Muscle layer of colon (tissue), 2 donors: ENCODE measurements at regions not wholly inside any gene's neighbourhood (a gene's known extent, or its start where the extent isn't known, plus 50 kb on each side); places are given as distances from the start of the nearest gene placed in this dataset.
"Not testable (repeated sequence)": the region's sequence is repeated elsewhere in the genome, so short reads cannot be mapped to it uniquely, and the experiment has no call there.

ENCODE experiments used
- H3K27ac ChIP-seq: one replicate; pipeline ENCODE4 v1.7.0; 2013; ENCODE audit warnings: low read depth, mild to moderate bottlenecking, low read length, moderate library complexity
- H3K27me3 ChIP-seq, 2 donors: one replicate each; pipeline ENCODE4 v1.7.0; 2013; ENCODE audit warnings: low read length in 2 of 2, mild to moderate bottlenecking in 2 of 2; ENCODE audit not compliant: insufficient read depth in 2 of 2, control insufficient read depth in 1 of 2
- H3K36me3 ChIP-seq: one replicate; pipeline ENCODE4 v1.7.0; 2013; ENCODE audit warnings: mild to moderate bottlenecking, low read length; ENCODE audit not compliant: insufficient read depth
- H3K4me1 ChIP-seq: one replicate; pipeline ENCODE4 v1.7.0; 2013; ENCODE audit warnings: mild to moderate bottlenecking, low read length; ENCODE audit not compliant: insufficient read depth
- H3K4me3 ChIP-seq, 2 donors: one replicate each; pipeline ENCODE4 v1.7.0; 2013; ENCODE audit warnings: low read length in 2 of 2, low read depth in 1 of 2, mild to moderate bottlenecking in 1 of 2, moderate library complexity in 1 of 2
- H3K9ac ChIP-seq: one replicate; pipeline ENCODE4 v1.7.0; 2013; ENCODE audit warnings: low read length
- H3K9me3 ChIP-seq: one replicate; pipeline ENCODE4 v1.7.0; 2013; ENCODE audit warnings: mild to moderate bottlenecking, low read length
- donor health status: abdominal sarcoma.
- donor health status: Adenocarcinoma of cecum.

DNA sequence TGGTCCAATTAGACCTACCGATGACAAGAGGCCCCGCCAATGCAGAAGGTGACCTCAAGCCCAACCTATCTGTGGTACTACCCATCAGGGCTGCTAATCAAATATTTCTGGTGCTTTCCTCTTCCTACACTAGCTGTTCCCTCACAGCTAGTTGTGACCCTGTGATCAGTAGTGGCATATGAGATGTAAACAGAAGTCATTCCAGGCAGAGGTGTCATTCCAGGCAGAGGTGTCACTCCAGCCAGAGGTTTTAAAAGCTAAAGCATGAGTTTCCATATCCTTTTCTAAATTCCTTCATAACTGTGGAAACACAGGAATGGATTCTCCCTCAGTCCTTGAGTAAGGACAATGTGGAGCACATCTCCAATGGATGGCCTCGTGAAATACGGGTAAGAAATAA, 110.9 kb upstream of the DNAJC10 start:
- Histone ChIP-seq H3K4me3 (no peak overlapping the region), H3K9ac (no peak overlapping the region), H3K27ac (no peak overlapping the region), H3K9me3 (no peaks in the 10 kb centered on the region), H3K4me1 (no peaks in the 10 kb centered on the region), H3K36me3 (no peaks in the 10 kb centered on the region), H3K27me3 (no peaks in the 10 kb centered on the region)

DNA sequence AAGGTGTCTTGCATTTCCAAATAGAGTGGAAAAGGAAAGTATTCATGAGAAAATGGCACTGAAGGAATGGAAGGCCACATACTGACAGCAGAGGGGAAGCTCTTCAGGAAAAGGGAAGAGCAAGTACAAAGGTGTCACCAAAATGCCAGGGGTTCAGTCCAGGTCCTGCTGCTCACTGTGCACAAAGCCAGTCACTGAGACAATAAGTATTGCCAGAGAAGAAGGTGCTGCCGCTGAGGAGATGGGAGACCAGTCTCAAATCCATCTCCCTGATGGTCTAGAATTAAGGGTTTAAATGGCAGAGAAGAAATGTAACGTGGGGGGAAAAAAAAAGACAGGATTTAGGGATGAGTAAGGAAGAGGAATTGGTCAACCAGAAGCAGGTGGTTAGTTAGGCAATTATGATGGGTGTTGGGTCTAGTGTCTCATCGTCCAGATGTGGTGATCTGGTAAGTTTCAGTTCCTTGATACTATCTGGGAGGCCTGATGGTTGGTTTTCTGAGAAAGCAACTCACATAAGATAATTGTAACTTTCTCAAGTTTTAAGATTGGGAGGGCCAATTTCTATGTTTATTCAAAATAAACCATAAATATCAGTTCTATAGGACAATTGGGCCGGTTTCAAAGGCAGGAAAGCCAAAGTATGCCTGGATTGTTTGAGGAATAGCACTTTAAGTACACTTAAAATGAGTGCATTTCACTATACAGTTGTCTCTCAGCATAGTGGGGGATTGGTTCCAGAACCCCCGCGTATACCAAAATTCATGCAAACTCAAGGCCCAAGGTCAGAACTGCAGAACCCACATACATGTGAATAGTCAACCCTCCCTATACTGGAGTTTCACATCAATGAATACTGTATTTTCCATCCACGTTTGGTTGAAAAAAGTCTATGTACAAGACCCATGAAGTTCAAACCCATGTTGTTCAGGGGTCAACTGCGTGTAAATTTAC, 109.1 kb upstream of the DNAJC10 start:
- H3K9ac ChIP-seq = no peak overlapping the region
- H3K36me3 ChIP-seq = no peaks in the 10 kb centered on the region
- no peaks in the 10 kb centered on the region for H3K27me3 ChIP-seq
- H3K4me3 ChIP-seq = no peak overlapping the region
- no peak overlapping the region for H3K27ac ChIP-seq
- no peaks in the 10 kb centered on the region for H3K9me3 ChIP-seq
- H3K4me1 ChIP-seq = no peaks in the 10 kb centered on the region

DNA sequence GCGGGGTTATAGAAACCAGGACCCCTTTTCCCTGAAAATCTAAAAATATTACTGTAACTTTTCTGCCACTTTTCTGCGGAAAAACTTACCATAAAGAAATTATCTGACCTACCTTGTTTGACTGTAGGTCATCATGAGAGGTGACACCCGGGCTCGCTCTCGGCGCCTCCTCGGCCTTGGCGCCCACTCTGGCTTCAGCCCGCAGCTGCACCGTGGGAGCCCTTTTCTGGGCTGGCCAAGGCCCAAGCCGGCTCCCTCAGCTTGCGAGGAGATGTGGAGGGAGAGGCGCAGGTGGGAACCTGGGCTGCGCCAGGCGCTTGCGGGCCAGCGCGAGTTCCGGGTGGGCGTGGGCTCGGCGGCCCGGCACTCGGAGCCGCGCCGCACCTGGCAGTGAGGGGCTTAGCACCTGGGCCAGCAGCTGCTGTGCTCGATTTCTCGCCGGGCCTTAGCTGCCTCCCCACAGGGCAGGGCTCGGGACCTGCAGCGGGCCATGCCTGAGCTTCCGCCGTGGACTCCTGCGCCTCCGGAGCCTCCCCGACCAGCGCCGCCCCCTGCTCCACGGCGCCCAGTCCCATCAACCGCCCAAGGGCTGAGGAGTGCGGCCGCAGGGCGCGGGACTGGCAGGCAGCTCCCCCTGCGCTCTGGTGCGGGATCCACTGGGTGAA, 107.7 kb upstream of the DNAJC10 start:
- no peak overlapping the region for H3K9ac ChIP-seq
- H3K27me3 ChIP-seq = no peaks in the 10 kb centered on the region
- H3K4me3 ChIP-seq = no peak overlapping the region
- H3K27ac ChIP-seq = no peak overlapping the region
- no peaks in the 10 kb centered on the region for H3K36me3 ChIP-seq
- no peaks in the 10 kb centered on the region for H3K4me1 ChIP-seq
- no peaks in the 10 kb centered on the region for H3K9me3 ChIP-seq

DNA sequence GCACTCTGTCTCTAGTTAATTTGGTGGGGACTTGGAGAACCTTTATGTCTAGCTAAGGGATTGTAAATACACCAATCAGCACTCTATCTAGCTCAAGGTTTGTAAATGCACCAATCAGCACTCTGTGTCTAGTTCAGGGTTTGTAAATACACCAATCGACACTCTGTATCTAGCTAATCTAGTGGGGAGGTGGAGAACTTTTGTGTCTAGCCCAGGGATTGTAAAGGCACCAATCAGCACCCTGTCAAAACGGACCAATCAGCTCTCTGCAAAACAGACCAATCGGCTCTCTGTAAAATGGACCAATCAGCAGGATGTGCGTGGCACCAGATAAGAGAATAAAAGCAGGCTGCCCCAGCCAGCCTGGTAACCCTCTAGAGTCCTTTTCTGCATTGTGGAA, 107.1 kb upstream of the DNAJC10 start:
- H3K4me3 ChIP-seq, H3K36me3 ChIP-seq, H3K27ac ChIP-seq, H3K4me1 ChIP-seq, H3K27me3 ChIP-seq, H3K9me3 ChIP-seq, H3K9ac ChIP-seq: not testable (repeated sequence)

DNA sequence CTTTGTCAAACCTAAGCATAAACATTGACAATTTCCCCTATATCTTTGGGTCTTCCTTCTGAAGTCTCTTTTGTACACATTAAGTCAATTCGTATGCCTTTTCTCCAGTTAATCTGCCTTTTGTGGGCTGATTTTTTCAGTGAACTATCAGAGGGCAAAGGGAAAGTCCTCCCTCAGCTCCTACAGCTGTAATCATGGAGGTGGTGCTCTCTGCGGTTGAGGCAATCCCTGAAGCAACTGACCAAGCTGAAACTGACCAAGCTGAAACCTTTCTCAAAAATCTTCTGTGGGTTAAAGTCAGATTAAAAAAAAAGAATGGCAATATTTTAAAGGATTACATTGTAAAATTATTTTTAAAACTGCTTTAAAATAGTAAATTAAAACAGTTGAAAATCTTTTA, 105.8 kb upstream of the DNAJC10 start:
- no peaks in the 10 kb centered on the region for H3K4me1 ChIP-seq

DNA sequence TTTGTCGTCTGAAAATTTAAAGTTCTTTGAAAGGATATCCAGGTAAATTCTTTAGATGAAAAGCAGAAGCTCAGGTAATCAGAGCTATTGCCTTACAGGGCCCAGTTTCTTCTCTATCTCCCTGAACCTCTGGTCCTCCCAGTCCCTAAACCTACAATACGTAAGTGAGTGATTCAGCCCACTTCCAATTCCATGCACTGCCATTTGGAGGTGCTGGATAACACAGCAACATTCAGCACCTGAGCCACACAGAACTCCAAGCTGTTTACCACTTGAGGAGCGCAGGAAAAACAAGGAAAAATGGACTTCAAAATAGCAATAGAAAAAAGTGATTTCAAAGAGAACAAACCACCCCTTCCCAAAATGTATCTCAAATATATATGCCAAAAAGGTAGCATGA, 105.0 kb upstream of the DNAJC10 start:
- no peaks in the 10 kb centered on the region for H3K36me3 ChIP-seq
- H3K27ac ChIP-seq = no peak overlapping the region
- no peak overlapping the region for H3K9ac ChIP-seq
- H3K4me1 ChIP-seq = no peaks in the 10 kb centered on the region
- no peaks in the 10 kb centered on the region for H3K27me3 ChIP-seq
- H3K4me3 ChIP-seq = no peak overlapping the region
- H3K9me3 ChIP-seq = no peaks in the 10 kb centered on the region

More for the DNA sequence above, 105.8 kb upstream of the DNAJC10 start:
- Histone ChIP-seq H3K9me3 (no peaks in the 10 kb centered on the region), H3K36me3 (no peaks in the 10 kb centered on the region), H3K27ac (no peak overlapping the region), H3K27me3 (no peaks in the 10 kb centered on the region), H3K4me3 (no peak overlapping the region), H3K9ac (no peak overlapping the region)

DNA sequence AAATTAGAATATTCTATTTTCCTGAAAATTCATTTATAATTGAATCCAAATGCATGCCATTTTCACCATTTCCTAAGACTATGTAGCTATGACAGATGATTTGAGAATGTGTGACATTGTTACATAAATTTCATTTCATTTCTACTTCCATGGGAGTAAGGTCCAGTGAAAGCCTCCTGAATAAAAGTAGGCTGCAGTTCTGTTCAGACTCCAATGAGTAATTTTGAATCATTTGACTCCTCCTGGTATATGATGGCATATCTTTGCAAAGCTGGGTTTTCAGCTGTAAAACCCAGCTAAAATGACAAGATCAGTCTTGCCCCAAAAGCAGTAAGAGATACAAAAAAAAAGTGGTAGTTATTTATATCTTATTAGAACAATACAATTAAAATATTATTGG, 101.0 kb upstream of the DNAJC10 start:
- Histone ChIP-seq H3K27ac (no peak overlapping the region), H3K4me3 (no peak overlapping the region), H3K27me3 (no peaks in the 10 kb centered on the region), H3K9me3 (no peaks in the 10 kb centered on the region), H3K4me1 (peaks cover 3% of the 10 kb centered on the region), H3K9ac (no peak overlapping the region), H3K36me3 (no peaks in the 10 kb centered on the region)

DNA sequence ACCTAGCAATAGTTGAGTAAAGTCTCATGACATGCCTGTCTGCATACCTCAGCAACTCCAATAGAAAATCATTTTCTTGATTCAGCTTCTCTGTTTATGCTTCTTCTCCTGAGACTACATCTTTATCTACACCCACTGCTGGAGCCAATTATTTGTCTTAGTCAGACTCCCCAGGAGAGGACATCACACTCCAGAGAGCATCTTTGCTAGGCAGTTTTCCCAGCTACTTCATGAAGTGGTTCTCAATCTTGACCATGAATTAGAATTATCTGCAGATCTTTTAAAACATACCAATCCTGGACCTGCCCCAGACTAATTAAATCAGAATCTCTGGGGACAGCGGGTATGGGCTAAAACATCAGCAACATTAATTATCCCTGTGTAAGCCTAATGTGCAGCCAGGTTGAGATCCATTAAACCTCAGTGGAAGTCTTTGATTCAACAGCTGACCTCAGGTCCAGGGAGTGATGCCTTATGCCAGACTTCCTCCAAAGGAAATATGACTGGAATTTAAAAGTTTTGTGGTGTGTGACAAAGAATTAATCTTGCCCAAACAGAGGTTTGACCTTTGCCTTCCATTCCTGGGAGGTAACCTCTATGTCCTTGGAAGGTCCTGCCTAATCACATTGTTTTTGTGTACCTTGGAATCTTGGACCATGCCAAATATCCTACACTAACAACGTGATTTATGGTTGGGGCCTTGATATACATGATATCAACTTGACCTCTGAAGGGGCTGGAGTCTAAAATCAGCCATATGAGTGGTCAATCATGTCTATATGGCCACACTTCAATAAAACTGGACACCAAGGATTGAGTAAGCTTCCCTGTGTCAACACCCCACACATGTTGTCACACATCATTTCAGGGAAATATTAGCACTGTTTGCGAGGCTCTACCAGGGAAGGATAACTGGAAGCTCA, 99.3 kb upstream of the DNAJC10 start:
- Histone ChIP-seq H3K9ac (no peak overlapping the region), H3K9me3 (no peaks in the 10 kb centered on the region), H3K27ac (no peak overlapping the region), H3K4me3 (no peak overlapping the region), H3K27me3 (no peaks in the 10 kb centered on the region), H3K4me1 (peaks cover 11% of the 10 kb centered on the region), H3K36me3 (no peaks in the 10 kb centered on the region)

DNA sequence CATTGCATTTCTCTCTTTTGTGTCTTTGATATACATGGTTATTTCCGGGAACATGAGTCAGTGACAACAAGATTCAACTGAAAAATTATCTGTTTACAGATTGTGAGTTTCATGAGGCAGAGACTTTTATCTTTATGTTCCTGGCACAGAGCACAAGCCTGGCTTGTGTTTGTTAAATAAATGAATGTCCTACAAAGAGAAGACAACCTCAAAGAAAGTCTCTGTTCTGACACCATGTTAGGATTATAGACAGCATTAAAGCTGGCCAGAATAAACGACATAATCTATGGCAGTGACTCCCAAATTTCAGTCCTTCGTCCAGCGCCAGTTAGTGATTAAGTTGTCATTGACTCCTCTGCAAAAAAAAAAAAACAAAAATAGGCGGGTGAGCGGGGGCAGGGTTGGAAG, 97.4 kb upstream of the DNAJC10 start:
- Histone ChIP-seq H3K4me1 (peaks cover 21% of the 10 kb centered on the region), H3K4me3 (no peak overlapping the region), H3K27ac (no peak overlapping the region), H3K27me3 (no peaks in the 10 kb centered on the region), H3K9ac (no peak overlapping the region), H3K36me3 (no peaks in the 10 kb centered on the region), H3K9me3 (no peaks in the 10 kb centered on the region)

DNA sequence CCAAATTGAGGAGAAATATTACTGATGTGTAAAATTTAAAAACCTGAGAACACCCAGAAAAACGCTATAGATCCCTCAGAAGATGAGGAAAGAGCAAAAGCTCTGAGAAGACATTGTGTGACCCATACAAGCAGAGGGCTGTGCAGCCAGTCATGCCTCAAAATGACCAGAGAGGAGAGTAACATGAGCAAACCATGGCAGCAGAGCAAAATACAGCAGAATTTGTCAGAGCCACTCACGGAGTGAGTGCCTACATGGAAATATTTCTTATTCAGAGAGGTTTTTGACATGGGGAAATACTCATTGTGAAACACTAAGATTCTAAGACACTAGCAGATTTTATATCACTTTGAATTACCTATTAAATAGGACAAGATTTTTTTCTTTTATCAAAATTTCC, 96.8 kb upstream of the DNAJC10 start:
- H3K9ac ChIP-seq = no peak overlapping the region
- H3K27ac ChIP-seq = no peak overlapping the region
- H3K9me3 ChIP-seq = no peaks in the 10 kb centered on the region
- no peak overlapping the region for H3K4me3 ChIP-seq
- no peaks in the 10 kb centered on the region for H3K27me3 ChIP-seq
- no peaks in the 10 kb centered on the region for H3K36me3 ChIP-seq
- H3K4me1 ChIP-seq = peaks cover 21% of the 10 kb centered on the region

GRCh38 chr2:182621191-182621590, 94.9 kb upstream of the DNAJC10 start:
- Histone ChIP-seq H3K9ac (no peak overlapping the region), H3K4me3 (no peak overlapping the region), H3K27me3 (no peaks in the 10 kb centered on the region), H3K36me3 (no peaks in the 10 kb centered on the region), H3K27ac (no peak overlapping the region), H3K4me1 (peaks cover 21% of the 10 kb centered on the region), H3K9me3 (no peaks in the 10 kb centered on the region)
